ENCODE measurements at regions not wholly inside any gene's neighbourhood (a gene's known extent, or its start where the extent isn't known, plus 50 kb on each side); places are given as distances from the start of the nearest gene placed in this dataset.

- no peak for TF ChIP-seq CTCF (IDR thresholded peaks at IDR 0.05; ENCODE audit: borderline replicate concordance, control extremely low read depth, extremely low read depth, insufficient read depth, missing control alignments)
- in situ Hi-C loops (cut with MboI; ENCODE audit: low sequenced_read_pairs, unreplicated experiment), result no loop called here
- DNase-seq (ENCODE audit: low spot score), result no peak
Measured at GRCh38 chr9:107177857-107178256, 105.2 kb upstream of the RAD23B start.

GRCh38 chr9:107178293-107178692 lies 104.8 kb upstream of the RAD23B start:
- in situ Hi-C loops (cut with MboI; ENCODE audit: low sequenced_read_pairs, unreplicated experiment), result no loop called here
- TF ChIP-seq CTCF (IDR thresholded peaks at IDR 0.05; ENCODE audit: borderline replicate concordance, control extremely low read depth, extremely low read depth, insufficient read depth, missing control alignments), result no peak
- no peak for DNase-seq (ENCODE audit: low spot score)

- in situ Hi-C loops (cut with MboI; ENCODE audit: low sequenced_read_pairs, unreplicated experiment), result no loop called here
- TF ChIP-seq CTCF (IDR thresholded peaks at IDR 0.05; ENCODE audit: borderline replicate concordance, control extremely low read depth, extremely low read depth, insufficient read depth, missing control alignments), result no peak
- DNase-seq (ENCODE audit: low spot score), result no peak
Measured at GRCh38 chr9:107180206-107180605, 102.9 kb upstream of the RAD23B start.

- no peak for TF ChIP-seq CTCF (IDR thresholded peaks at IDR 0.05; ENCODE audit: borderline replicate concordance, control extremely low read depth, extremely low read depth, insufficient read depth, missing control alignments)
- no peak for DNase-seq (ENCODE audit: low spot score)
- in situ Hi-C loops (cut with MboI; ENCODE audit: low sequenced_read_pairs, unreplicated experiment), result no loop called here
Measured at GRCh38 chr9:107183176-107183575, 99.9 kb upstream of the RAD23B start.

GRCh38 chr9:107188376-107188775 lies 94.7 kb upstream of the RAD23B start:
- no peak for TF ChIP-seq CTCF (IDR thresholded peaks at IDR 0.05; ENCODE audit: borderline replicate concordance, control extremely low read depth, extremely low read depth, insufficient read depth, missing control alignments)
- in situ Hi-C loops (cut with MboI; ENCODE audit: low sequenced_read_pairs, unreplicated experiment), result no loop called here
- DNase-seq (ENCODE audit: low spot score), result no peak

GRCh38 chr9:107190061-107190935 lies 92.8 kb upstream of the RAD23B start:
- TF ChIP-seq CTCF (IDR thresholded peaks at IDR 0.05; ENCODE audit: borderline replicate concordance, control extremely low read depth, extremely low read depth, insufficient read depth, missing control alignments), result no peak
- in situ Hi-C loops (cut with MboI; ENCODE audit: low sequenced_read_pairs, unreplicated experiment), result no loop called here
- DNase-seq (ENCODE audit: low spot score), result no peak

Data from GM13976 (cell line).